Lower lobe of right lung (tissue), 2 donors: ENCODE measurements at regions not wholly inside any gene's neighbourhood (a gene's known extent, or its start where the extent isn't known, plus 50 kb on each side); places are given as distances from the start of the nearest gene placed in this dataset.

Experiments used
- ATAC-seq, 2 donors: fragments of 200-7000 bp; cut with Tn5 transposase; one replicate each; pipeline ENCODE4 v1.9.1; 2020 to 2022; ENCODE audit warnings: mild to moderate bottlenecking in 2 of 2, moderate library complexity in 2 of 2
- DNase-seq: peaks from one replicate; pipeline ENCODE4 v3.0.0-alpha.2; 2020
- H3K27ac ChIP-seq: fragments of 200-600 bp; one replicate; pipeline ENCODE4 v1.8.0; 2022
- H3K27me3 ChIP-seq: fragments of 200-600 bp; one replicate; pipeline ENCODE4 v1.8.0; 2022; ENCODE audit warnings: low read depth
- H3K36me3 ChIP-seq: fragments of 200-600 bp; one replicate; pipeline ENCODE4 v1.8.0; 2022; ENCODE audit warnings: mild to moderate bottlenecking
- H3K4me1 ChIP-seq: fragments of 200-600 bp; one replicate; pipeline ENCODE4 v1.8.0; 2022
- H3K4me3 ChIP-seq: fragments of 200-600 bp; one replicate; pipeline ENCODE4 v1.8.0; 2022; ENCODE audit warnings: mild to moderate bottlenecking
- H3K9me3 ChIP-seq: fragments of 200-600 bp; one replicate; pipeline ENCODE4 v1.8.0; 2022
- intact Hi-C: fragments of 100-400 bp; cut with DNase I; formaldehyde crosslinking; loops from one replicate; pipeline ENCODE4 v1.11.0; 2022
- TF ChIP-seq, protein P1 (sequence below): fragments of 200-600 bp; IDR thresholded peaks from one replicate; pipeline ENCODE4 v1.8.0; 2022; ENCODE audit warnings: antibody characterized with exemption, mild to moderate bottlenecking
- donor health status: DM: no; HTN: yes; CAD: no; lungs with severe emphysema.

- H3K36me3 ChIP-seq, result no peaks in the 10 kb centered on the region
- DNase-seq (no peak), ATAC-seq (no peak)
- TF ChIP-seq, protein P1, sequence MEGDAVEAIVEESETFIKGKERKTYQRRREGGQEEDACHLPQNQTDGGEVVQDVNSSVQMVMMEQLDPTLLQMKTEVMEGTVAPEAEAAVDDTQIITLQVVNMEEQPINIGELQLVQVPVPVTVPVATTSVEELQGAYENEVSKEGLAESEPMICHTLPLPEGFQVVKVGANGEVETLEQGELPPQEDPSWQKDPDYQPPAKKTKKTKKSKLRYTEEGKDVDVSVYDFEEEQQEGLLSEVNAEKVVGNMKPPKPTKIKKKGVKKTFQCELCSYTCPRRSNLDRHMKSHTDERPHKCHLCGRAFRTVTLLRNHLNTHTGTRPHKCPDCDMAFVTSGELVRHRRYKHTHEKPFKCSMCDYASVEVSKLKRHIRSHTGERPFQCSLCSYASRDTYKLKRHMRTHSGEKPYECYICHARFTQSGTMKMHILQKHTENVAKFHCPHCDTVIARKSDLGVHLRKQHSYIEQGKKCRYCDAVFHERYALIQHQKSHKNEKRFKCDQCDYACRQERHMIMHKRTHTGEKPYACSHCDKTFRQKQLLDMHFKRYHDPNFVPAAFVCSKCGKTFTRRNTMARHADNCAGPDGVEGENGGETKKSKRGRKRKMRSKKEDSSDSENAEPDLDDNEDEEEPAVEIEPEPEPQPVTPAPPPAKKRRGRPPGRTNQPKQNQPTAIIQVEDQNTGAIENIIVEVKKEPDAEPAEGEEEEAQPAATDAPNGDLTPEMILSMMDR, result no peak
- H3K27me3 ChIP-seq, result peaks cover 22% of the 10 kb centered on the region
- H3K9me3 ChIP-seq, result no peaks in the 10 kb centered on the region
- H3K4me1 ChIP-seq, result no peaks in the 10 kb centered on the region
- no peak overlapping the region for H3K4me3 ChIP-seq
- intact Hi-C loops, result no loop called here
- H3K27ac ChIP-seq, result no peak overlapping the region
Measured at GRCh38 chr1:30611741-30612309, 111.6 kb downstream of the MATN1 start.

GRCh38 chr1:30610917-30611316, 112.5 kb downstream of the MATN1 start:
- Histone ChIP-seq H3K4me1 (no peaks in the 10 kb centered on the region), H3K4me3 (no peak overlapping the region), H3K27me3 (peaks cover 18% of the 10 kb centered on the region), H3K36me3 (no peaks in the 10 kb centered on the region), H3K27ac (no peak overlapping the region), H3K9me3 (no peaks in the 10 kb centered on the region)
- DNase-seq (no peak), ATAC-seq (no peak)
- intact Hi-C loops, result no loop called here
- TF ChIP-seq, protein P1, result no peak

DNA sequence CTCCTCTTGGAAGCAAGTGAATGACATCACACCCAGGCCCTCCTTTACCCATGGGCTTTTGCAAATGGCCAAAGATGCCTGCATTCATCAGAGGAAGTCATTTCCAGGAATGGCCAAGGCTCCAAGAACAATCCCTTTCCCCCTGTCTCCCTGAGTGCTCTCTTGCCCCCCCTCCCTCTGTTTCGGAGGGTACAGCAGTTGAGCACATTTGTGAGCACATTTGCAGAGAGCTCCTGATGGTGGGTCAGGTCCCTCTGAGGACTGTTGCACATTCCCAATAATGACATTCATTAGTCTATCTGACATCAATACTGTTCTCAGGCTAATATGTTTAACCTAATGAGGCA, 113.4 kb downstream of the MATN1 start:
- Histone ChIP-seq H3K4me1 (no peaks in the 10 kb centered on the region), H3K4me3 (no peak overlapping the region), H3K9me3 (no peaks in the 10 kb centered on the region), H3K27me3 (peaks cover 14% of the 10 kb centered on the region), H3K27ac (no peak overlapping the region), H3K36me3 (no peaks in the 10 kb centered on the region)
- TF ChIP-seq, protein P1, result no peak
- ATAC-seq, result no peak
- no peak for DNase-seq
- intact Hi-C loops, result no loop called here

DNA sequence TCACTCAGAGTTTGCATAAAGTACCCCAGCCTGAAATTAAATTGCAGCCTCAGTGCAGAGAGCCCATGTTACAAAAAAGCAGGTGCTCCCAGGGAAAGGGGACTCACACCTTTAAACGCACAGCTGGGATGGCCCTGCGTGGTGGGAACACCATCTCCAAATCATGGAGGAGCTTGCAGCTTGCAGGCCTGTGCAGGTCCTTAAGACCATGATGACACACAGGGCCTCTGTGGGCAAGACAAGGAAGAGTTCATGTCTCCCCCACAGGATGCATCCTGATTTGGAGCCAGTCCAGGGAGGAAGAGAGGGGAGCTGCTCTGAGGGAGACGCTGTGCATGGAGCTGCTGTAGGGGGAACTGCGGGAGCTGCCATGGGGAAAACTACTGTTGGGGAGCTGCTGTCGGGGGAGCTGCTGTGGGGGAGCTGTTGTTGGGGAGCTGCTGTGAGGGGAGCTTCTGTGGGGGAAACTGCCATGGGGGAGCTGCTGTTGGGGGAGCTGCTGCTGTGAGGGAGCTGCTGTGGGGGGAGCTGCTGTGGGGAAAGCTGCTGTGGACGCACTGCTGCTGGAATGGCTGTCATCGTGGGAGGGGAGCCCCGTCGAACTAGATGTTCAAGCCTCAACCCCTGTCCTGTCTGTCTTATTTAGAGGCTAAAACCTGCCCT, 113.9 kb downstream of the MATN1 start:
- Histone ChIP-seq H3K9me3 (no peaks in the 10 kb centered on the region), H3K4me3 (no peak overlapping the region), H3K4me1 (no peaks in the 10 kb centered on the region), H3K27ac (no peak overlapping the region), H3K27me3 (peaks cover 14% of the 10 kb centered on the region), H3K36me3 (no peaks in the 10 kb centered on the region)
- DNase-seq, result no peak
- TF ChIP-seq, protein P1, result no peak
- intact Hi-C loops, result no loop called here
- no peak for ATAC-seq

DNA sequence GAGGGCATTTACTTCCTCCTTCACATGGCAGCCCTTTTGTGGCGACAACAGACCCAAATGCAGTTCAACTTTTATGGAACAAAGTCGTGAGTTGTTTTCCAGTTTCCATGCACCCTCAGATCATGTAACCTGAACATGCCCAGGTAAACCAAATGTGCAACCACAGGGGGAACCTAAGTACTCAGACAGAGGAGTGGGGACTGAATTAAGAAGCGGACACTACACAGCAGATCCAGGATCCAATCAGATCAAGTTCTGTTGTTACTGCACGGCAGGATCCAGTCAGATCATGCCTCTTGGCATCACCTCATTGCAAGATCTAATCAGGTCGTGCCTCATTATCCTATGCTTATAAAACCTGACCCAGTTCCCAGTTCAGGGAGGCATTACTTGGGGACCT, 115.7 kb downstream of the MATN1 start:
- no peak for ATAC-seq
- no peak overlapping the region for H3K4me3 ChIP-seq
- no peak overlapping the region for H3K27ac ChIP-seq
- DNase-seq, result no peak
- H3K36me3 ChIP-seq, result no peaks in the 10 kb centered on the region
- H3K4me1 ChIP-seq, result no peaks in the 10 kb centered on the region
- intact Hi-C loops, result no loop called here
- H3K9me3 ChIP-seq, result no peaks in the 10 kb centered on the region
- H3K27me3 ChIP-seq, result peaks cover 14% of the 10 kb centered on the region
- TF ChIP-seq, protein P1, result no peak
